Stimulated activated CD4-positive, alpha-beta T cell treated with anti-CD3 and anti-CD28 coated beads, Interleukin-2, amount 100 ng/mL, for 48 hours (primary cell): ENCODE measurements at regions not wholly inside any gene's neighbourhood (a gene's known extent, or its start where the extent isn't known, plus 50 kb on each side); places are given as distances from the start of the nearest gene placed in this dataset.

Experiments
- DNase-seq, 2 donors: peaks; one replicate each; pipeline ENCODE4 v3.0.0-alpha.2; 2020

- no peak for DNase-seq
These were observed 143.8 kb upstream of the PPARGC1A start for GRCh38 chr4:24033626-24034025.

GRCh38 chr4:24032371-24032989 lies 142.6 kb upstream of the PPARGC1A start:
- no peak for DNase-seq

GRCh38 chr4:24026596-24026995 lies 136.7 kb upstream of the PPARGC1A start:
- no peak for DNase-seq

DNA sequence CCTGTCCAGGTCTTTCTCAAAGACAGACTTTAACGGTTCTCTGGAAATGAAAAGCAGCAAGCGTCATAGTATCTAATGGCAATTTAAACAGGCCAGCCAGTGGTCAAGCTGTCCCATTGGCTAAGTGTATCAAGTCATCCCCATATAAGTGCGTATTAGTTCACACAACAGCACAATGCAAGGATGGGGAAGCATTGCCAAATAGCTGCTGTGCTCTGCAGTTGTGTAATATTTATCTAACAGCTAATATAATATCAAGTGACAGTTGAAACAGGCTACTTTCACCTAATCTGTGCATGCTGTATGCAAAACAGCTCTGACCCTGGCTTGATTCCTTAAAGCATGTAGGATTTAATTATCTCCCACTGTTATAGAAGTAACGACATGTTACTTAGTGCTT lies 134.8 kb upstream of the PPARGC1A start:
- no peak for DNase-seq

GRCh38 chr4:24024157-24024556 lies 134.3 kb upstream of the PPARGC1A start:
- no peak for DNase-seq

GRCh38 chr4:24015782-24016181 lies 125.9 kb upstream of the PPARGC1A start:
- no peak for DNase-seq

GRCh38 chr4:24013668-24014422 lies 124.0 kb upstream of the PPARGC1A start:
- no peak for DNase-seq

GRCh38 chr4:24010994-24011393 lies 121.1 kb upstream of the PPARGC1A start:
- no peak for DNase-seq

DNA sequence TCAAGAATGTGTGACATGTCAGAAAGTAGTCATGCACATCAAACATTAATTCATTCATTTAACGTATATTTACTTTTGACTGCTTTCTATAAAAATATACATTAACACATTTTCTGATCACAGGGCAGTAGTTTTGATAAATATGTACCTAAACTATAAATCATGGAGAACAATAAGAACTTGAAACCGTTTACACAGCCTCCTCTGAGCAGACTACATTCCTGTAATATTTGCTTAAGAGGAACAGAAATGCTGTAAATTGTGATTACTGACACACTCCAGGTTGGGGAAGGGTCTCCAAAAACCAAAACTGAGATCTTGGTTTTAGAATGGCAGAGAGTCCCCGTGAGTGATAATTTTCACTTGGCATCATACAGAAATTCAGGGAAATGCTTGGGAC lies 120.7 kb upstream of the PPARGC1A start:
- no peak for DNase-seq

DNA sequence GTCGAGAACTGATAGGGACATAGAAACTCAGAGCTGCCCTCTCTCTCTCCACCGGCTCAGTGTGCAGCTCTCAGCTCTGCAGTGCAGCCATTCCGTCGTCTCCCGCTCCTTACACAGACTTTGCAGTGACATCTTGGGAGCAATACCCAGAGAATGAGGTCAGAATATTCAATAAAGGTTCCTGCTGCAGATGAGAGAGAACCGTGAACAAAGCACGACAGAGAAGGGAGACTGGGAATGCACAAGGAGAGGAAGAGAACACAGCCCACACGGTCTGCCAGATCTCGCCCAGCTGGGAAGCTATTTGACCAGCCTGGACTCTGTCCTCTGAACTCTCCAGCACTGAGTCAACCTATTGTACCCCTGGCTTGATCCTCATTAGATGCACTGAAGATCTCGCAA lies 118.0 kb upstream of the PPARGC1A start:
- no peak for DNase-seq

GRCh38 chr4:24006269-24006668 lies 116.4 kb upstream of the PPARGC1A start:
- no peak for DNase-seq

- no peak for DNase-seq
These were observed 114.1 kb upstream of the PPARGC1A start for GRCh38 chr4:24003926-24004325.

DNA sequence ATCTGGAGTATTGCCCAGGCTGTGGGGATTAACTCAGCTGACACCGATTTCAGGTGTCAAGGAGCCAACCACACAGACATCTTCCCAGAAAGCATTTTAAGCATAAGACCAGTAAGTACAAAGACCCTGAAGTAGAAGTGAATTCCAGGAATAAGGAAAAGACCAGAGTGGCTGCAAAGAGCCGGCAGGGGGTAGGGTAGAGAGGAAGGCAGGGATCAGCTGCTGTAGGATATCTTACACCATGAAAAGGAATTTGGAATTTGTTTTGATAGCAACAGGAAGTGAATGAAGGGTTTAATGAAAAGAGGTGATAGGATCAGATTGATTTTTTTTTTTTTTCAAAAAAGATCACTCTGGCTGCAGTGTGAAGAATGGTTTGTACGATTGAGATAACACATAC lies 113.6 kb upstream of the PPARGC1A start:
- DNase-seq, result no peak

GRCh38 chr4:24002330-24002966 lies 112.6 kb upstream of the PPARGC1A start:
- DNase-seq, result no peak

- no peak for DNase-seq
These were observed 111.9 kb upstream of the PPARGC1A start for GRCh38 chr4:24001486-24002329.

DNA sequence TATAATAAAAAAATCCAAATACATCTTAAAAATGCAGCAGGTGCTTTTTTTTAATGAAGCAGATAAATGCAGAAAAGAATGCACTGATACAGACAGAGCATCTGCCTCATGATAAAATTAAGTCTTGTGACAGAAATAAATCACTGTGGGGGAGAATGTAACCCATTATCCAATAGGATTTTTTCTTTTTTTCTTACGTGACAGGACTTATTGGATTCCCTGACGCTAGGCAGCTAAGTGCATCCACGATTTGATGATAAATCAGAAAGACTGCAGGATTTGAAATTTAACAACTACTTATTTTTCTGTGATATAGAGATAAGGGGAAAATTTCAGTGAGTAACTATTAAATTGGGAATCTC lies 110.6 kb upstream of the PPARGC1A start:
- no peak for DNase-seq

- no peak for DNase-seq
These were observed 110.0 kb upstream of the PPARGC1A start for GRCh38 chr4:23999714-24000469.

DNA sequence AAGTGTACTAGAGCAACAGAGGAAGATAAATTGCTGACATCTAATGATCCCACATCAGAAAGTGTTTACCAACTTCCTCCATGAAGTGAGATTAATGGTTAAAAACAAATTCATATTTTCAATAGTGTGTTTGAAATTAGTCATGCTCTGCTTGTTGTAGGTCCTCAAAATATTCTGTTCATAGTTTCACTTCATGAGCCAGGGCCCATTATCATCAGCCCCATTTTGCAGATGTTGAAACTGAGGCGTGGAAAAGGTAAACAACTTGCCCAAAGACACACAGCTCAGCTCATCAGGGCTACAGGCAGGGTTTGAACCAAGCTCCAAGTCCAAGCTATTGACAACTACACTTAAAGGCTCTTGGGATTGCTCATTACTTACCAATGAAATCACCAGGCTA lies 103.5 kb upstream of the PPARGC1A start:
- no peak for DNase-seq

- DNase-seq, result no peak
These were observed 101.6 kb upstream of the PPARGC1A start for GRCh38 chr4:23991444-23991843.

DNA sequence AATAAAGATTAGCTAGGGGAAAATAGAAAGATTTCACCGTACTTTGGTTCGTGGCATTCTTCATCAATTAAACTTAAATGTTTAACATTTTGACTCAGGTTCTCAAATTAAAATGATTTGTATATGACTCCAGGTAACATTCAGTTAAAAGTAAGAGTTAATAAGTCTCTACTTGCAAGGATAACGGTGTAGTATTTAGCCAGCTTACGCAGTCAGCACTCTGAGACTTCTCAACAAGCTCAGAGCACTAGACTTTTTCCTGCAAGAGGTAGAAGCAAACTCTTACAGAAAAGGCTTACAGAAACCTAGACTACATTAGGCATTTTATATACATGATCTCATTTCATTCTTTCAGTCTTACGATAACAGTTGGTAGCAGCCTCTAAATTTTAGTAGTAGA lies 96.4 kb upstream of the PPARGC1A start:
- no peak for DNase-seq

GRCh38 chr4:23981328-23981727 lies 91.5 kb upstream of the PPARGC1A start:
- no peak for DNase-seq

GRCh38 chr4:23979534-23979933 lies 89.7 kb upstream of the PPARGC1A start:
- DNase-seq, result no peak

DNA sequence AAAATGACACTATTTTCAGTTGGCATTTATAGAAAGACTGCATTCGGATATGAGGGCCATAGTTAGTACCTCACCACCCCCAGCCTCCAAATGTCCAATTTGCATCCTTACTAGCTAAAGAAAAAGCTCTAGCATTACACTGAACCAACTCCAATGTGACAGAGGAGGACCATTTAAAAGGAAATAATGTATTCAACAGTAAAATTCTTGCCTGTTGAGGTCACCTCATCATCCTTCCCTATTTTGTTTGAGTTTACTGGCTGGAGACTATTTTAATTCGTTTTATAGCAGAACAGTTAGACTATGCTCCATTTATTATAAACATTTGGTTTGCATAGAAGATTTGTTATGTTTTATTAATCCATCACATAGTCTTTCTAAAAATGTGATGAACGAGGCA lies 88.2 kb upstream of the PPARGC1A start:
- DNase-seq, result no peak
